Calu3 (cell line): ENCODE measurements at regions not wholly inside any gene's neighbourhood (a gene's known extent, or its start where the extent isn't known, plus 50 kb on each side); places are given as distances from the start of the nearest gene placed in this dataset.

ENCODE experiments used
- BruUV-seq: library from RNA; stranded (reverse); fragments of 400-500 nt; replicated peaks from 2 replicates; lab custom pipeline; 2021; lab: Mats Ljungman, UMichigan
- CTCF ChIA-PET: fragments of 300-600 bp; sonication (Branson Sonifier 250); formaldehyde crosslinking; loops from one replicate; lab custom pipeline; 2022; ENCODE audit warnings: antibody characterized with exemption; lab: Charles Lee
- DNase-seq: peaks from one replicate; pipeline ENCODE4 v3.0.0; 2022
- H3K27ac Mint-ChIP-seq: one replicate; pipeline ENCODE4 v1.8.0; 2022; ENCODE audit warnings: mixed read lengths; ENCODE audit not compliant: unreplicated experiment
- H3K27me3 Mint-ChIP-seq: one replicate; pipeline ENCODE4 v1.8.0; 2022; ENCODE audit warnings: mixed read lengths; ENCODE audit not compliant: unreplicated experiment
- H3K36me3 Mint-ChIP-seq: one replicate; pipeline ENCODE4 v1.8.0; 2022; ENCODE audit warnings: mild to moderate bottlenecking, moderate library complexity, mixed read lengths; ENCODE audit not compliant: insufficient read depth, unreplicated experiment
- H3K4me1 Mint-ChIP-seq: one replicate; pipeline ENCODE4 v1.8.0; 2022; ENCODE audit warnings: mild to moderate bottlenecking, low read depth, mixed read lengths; ENCODE audit not compliant: unreplicated experiment
- H3K4me3 Mint-ChIP-seq: one replicate; pipeline ENCODE4 v1.8.0; 2022; ENCODE audit warnings: mild to moderate bottlenecking, low read depth, moderate library complexity, mixed read lengths; ENCODE audit not compliant: unreplicated experiment
- H3K9me3 Mint-ChIP-seq: one replicate; pipeline ENCODE4 v1.8.0; 2022; ENCODE audit warnings: low read depth, mixed read lengths; ENCODE audit not compliant: unreplicated experiment
- CTCF ChIP-seq: fragments of 200-600 bp; IDR thresholded peaks from one replicate; pipeline ENCODE4 v1.8.0; 2022; ENCODE audit warnings: antibody characterized with exemption; ENCODE audit not compliant: unreplicated experiment
- intact Hi-C: fragments of 100-400 bp; cut with micrococcal nuclease; formaldehyde crosslinking; loops from one replicate; pipeline ENCODE4 v1.10.0; 2022; ENCODE audit not compliant: unreplicated experiment

- CTCF ChIA-PET, result no interaction called here
- Mint-ChIP-seq H3K4me3 (no peak overlapping the region), H3K9me3 (peaks cover 11% of the 10 kb centered on the region), H3K36me3 (no peaks in the 10 kb centered on the region), H3K27me3 (no peaks in the 10 kb centered on the region), H3K4me1 (no peaks in the 10 kb centered on the region), H3K27ac (no peak overlapping the region)
- no peak for DNase-seq
- TF ChIP-seq CTCF, result no peak
- intact Hi-C loops, result no loop called here
- no TSS peak for BruUV-seq
Observed at GRCh38 chr14:97762386-97762785, 965.2 kb downstream of the VRK1 start.

- intact Hi-C loops, result no loop called here
- no peak for TF ChIP-seq CTCF
- H3K27me3 Mint-ChIP-seq, result no peaks in the 10 kb centered on the region
- CTCF ChIA-PET, result no interaction called here
- no peak overlapping the region for H3K27ac Mint-ChIP-seq
- H3K4me1 Mint-ChIP-seq, result no peaks in the 10 kb centered on the region
- peaks cover 9% of the 10 kb centered on the region for H3K9me3 Mint-ChIP-seq
- H3K4me3 Mint-ChIP-seq, result no peak overlapping the region
- no TSS peak for BruUV-seq
- no peaks in the 10 kb centered on the region for H3K36me3 Mint-ChIP-seq
- no peak for DNase-seq
Observed at GRCh38 chr14:97771340-97772045, 974.3 kb downstream of the VRK1 start.

- TF ChIP-seq CTCF, result no peak
- no peak overlapping the region for H3K27ac Mint-ChIP-seq
- H3K4me1 Mint-ChIP-seq, result no peaks in the 10 kb centered on the region
- CTCF ChIA-PET, result no interaction called here
- DNase-seq, result no peak
- BruUV-seq, result no TSS peak
- peaks cover 9% of the 10 kb centered on the region for H3K9me3 Mint-ChIP-seq
- H3K4me3 Mint-ChIP-seq, result no peak overlapping the region
- no peaks in the 10 kb centered on the region for H3K36me3 Mint-ChIP-seq
- intact Hi-C loops, result no loop called here
- H3K27me3 Mint-ChIP-seq, result no peaks in the 10 kb centered on the region
Observed at GRCh38 chr14:97773598-97773997, 976.4 kb downstream of the VRK1 start.

GRCh38 chr14:97776890-97777558, 979.8 kb downstream of the VRK1 start:
- Mint-ChIP-seq H3K27me3 (no peaks in the 10 kb centered on the region), H3K9me3 (peaks cover 15% of the 10 kb centered on the region), H3K27ac (no peak overlapping the region), H3K4me1 (no peaks in the 10 kb centered on the region), H3K4me3 (no peak overlapping the region), H3K36me3 (no peaks in the 10 kb centered on the region)
- CTCF ChIA-PET, result interaction anchor here (0.6 kb wide), 1 partner anchor 70 kb away, joined by 3 read pairs; no protein-coding TSS in a partner anchor
- DNase-seq, result no peak
- intact Hi-C loops, result no loop called here
- BruUV-seq, result no TSS peak
- no peak for TF ChIP-seq CTCF
